ENCODE measurements at regions not wholly inside any gene's neighbourhood (a gene's known extent, or its start where the extent isn't known, plus 50 kb on each side); places are given as distances from the start of the nearest gene placed in this dataset.

DNA sequence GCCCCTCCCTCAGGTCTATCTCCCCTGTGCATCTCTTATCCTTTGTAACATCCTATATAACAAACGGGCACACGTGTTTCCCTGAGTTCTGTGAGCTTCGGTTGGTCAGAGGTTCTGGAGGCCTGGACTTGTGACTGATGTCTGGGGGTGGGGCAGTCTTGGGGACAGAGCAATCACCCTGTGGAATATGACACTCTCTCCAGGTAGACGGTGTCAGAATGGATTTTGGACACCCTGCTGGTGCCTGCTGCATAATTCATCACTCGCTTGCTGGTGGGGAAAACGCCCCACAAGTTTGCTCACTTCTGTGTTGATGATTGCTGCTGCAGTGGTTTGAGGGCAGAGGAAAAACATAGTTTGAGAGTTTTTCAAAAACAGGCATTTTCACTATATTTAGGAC is 223.2 kb downstream of the UQCRFS1 start (continued):
- TF ChIP-seq, protein P1, sequence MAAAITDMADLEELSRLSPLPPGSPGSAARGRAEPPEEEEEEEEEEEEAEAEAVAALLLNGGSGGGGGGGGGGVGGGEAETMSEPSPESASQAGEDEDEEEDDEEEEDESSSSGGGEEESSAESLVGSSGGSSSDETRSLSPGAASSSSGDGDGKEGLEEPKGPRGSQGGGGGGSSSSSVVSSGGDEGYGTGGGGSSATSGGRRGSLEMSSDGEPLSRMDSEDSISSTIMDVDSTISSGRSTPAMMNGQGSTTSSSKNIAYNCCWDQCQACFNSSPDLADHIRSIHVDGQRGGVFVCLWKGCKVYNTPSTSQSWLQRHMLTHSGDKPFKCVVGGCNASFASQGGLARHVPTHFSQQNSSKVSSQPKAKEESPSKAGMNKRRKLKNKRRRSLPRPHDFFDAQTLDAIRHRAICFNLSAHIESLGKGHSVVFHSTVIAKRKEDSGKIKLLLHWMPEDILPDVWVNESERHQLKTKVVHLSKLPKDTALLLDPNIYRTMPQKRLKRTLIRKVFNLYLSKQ (tag by site-specific recombination; IDR thresholded peaks at IDR 0.05; ENCODE audit: borderline replicate concordance): no peak
- no peak for TF ChIP-seq ZNF324 (tag by site-specific recombination; IDR thresholded peaks at IDR 0.05)
- TF ChIP-seq ZNF658 (tag by site-specific recombination; IDR thresholded peaks at IDR 0.05): no peak
- TF ChIP-seq, protein P2, sequence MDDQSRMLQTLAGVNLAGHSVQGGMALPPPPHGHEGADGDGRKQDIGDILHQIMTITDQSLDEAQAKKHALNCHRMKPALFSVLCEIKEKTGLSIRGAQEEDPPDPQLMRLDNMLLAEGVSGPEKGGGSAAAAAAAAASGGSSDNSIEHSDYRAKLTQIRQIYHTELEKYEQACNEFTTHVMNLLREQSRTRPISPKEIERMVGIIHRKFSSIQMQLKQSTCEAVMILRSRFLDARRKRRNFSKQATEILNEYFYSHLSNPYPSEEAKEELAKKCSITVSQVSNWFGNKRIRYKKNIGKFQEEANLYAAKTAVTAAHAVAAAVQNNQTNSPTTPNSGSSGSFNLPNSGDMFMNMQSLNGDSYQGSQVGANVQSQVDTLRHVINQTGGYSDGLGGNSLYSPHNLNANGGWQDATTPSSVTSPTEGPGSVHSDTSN (CRISPR knock-in tag; IDR thresholded peaks at IDR 0.05): no peak
- TF ChIP-seq, protein P3, sequence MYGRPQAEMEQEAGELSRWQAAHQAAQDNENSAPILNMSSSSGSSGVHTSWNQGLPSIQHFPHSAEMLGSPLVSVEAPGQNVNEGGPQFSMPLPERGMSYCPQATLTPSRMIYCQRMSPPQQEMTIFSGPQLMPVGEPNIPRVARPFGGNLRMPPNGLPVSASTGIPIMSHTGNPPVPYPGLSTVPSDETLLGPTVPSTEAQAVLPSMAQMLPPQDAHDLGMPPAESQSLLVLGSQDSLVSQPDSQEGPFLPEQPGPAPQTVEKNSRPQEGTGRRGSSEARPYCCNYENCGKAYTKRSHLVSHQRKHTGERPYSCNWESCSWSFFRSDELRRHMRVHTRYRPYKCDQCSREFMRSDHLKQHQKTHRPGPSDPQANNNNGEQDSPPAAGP (tag by site-specific recombination; IDR thresholded peaks at IDR 0.05): no peak
- TF ChIP-seq RBAK (tag by site-specific recombination; IDR thresholded peaks at IDR 0.05): no peak
- TF ChIP-seq, protein P4, sequence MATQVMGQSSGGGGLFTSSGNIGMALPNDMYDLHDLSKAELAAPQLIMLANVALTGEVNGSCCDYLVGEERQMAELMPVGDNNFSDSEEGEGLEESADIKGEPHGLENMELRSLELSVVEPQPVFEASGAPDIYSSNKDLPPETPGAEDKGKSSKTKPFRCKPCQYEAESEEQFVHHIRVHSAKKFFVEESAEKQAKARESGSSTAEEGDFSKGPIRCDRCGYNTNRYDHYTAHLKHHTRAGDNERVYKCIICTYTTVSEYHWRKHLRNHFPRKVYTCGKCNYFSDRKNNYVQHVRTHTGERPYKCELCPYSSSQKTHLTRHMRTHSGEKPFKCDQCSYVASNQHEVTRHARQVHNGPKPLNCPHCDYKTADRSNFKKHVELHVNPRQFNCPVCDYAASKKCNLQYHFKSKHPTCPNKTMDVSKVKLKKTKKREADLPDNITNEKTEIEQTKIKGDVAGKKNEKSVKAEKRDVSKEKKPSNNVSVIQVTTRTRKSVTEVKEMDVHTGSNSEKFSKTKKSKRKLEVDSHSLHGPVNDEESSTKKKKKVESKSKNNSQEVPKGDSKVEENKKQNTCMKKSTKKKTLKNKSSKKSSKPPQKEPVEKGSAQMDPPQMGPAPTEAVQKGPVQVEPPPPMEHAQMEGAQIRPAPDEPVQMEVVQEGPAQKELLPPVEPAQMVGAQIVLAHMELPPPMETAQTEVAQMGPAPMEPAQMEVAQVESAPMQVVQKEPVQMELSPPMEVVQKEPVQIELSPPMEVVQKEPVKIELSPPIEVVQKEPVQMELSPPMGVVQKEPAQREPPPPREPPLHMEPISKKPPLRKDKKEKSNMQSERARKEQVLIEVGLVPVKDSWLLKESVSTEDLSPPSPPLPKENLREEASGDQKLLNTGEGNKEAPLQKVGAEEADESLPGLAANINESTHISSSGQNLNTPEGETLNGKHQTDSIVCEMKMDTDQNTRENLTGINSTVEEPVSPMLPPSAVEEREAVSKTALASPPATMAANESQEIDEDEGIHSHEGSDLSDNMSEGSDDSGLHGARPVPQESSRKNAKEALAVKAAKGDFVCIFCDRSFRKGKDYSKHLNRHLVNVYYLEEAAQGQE (tag by site-specific recombination; IDR thresholded peaks at IDR 0.05): no peak
- no peak for TF ChIP-seq ZNF514 (tag by site-specific recombination; IDR thresholded peaks at IDR 0.05)

DNA sequence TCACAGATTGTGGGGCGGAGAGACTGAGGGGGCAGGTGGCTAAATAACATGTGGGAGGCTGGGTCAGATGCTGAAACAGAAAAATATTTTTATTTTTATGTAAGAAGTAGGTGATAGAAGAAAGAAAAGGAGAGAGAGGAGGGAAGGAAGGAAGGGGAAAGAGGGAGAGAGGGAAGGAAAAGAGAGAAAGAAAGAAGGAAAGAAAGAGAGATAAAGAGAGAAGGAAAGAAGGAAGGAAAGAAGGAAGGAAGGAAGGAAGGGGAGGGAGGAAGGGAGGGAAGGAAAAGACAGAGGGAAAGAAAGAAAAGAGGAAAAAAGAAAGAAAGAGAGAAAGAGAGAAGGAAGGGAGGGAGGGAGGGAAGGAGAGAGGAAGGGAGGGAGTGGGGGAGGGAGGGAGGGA is 224.9 kb downstream of the UQCRFS1 start:
- Histone ChIP-seq H3K27ac (ENCODE audit: extremely low read depth, low read depth, low read length) (no peak overlapping the region), H3K4me3 (ENCODE audit: low read depth, low read length) (no peak overlapping the region), H3K9me3 (ENCODE audit: control insufficient read depth, insufficient read depth, low read depth, low read length) (peaks cover 7% of the 10 kb centered on the region), H3K4me1 (ENCODE audit: control insufficient read depth, insufficient read depth, low read length) (0 out of 2 replicates have a peak, but pooled peaks cover 7% of the 10 kb centered on the region), H3K36me3 (ENCODE audit: control insufficient read depth in 2 of 2, insufficient read depth in 1 of 2, low read length in 2 of 2) (no peaks in the 10 kb centered on the region)
- CTCF ChIA-PET: no interaction called here
- TF ChIP-seq ZNF670 (tag by site-specific recombination; IDR thresholded peaks at IDR 0.05; ENCODE audit: low read depth) (no peak), ZNF776 (tag by site-specific recombination; IDR thresholded peaks at IDR 0.05; ENCODE audit: borderline replicate concordance) (0 out of 2 replicates have a peak, but pooled peaks have one; percentile 38), ZNF555 (tag by site-specific recombination; conservative IDR thresholded peaks at IDR 0.05) (no peak), ZFHX2 (tag by site-specific recombination; conservative IDR thresholded peaks at IDR 0.05) (0 out of 2 replicates have a peak, but pooled peaks have one; percentile 6), ZNF366 (tag by site-specific recombination; conservative IDR thresholded peaks at IDR 0.05) (peak; percentile 86)
- POLR2A ChIA-PET: no interaction called here

DNA sequence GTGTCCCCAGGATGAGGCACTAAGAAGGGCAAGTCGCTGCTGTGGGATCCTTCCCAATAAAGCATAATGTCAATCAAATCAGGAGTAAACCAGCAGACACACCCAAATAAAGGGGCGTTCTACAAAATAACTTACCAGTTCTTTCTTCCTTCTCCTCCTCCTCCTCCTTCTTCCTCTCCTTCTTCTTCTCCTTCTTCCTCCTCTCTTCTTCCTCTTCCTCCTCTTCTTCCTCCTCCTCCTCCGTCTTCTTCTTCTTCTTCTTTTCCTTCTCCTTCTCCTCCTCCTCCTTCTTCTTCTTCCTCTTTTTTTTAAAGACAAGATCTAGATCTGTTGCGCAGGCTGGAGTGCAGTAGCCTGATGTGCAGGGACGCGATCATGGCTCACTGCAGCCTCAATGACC is 225.8 kb downstream of the UQCRFS1 start:
- CTCF ChIA-PET: no interaction called here
- Histone ChIP-seq H3K36me3 (ENCODE audit: control insufficient read depth in 2 of 2, insufficient read depth in 1 of 2, low read length in 2 of 2) (no peaks in the 10 kb centered on the region), H3K9me3 (ENCODE audit: control insufficient read depth, insufficient read depth, low read depth, low read length) (0 out of 2 replicates have a peak, but pooled peaks cover under 1% of the 10 kb centered on the region), H3K4me1 (ENCODE audit: control insufficient read depth, insufficient read depth, low read length) (0 out of 2 replicates have a peak, but pooled peaks cover 7% of the 10 kb centered on the region), H3K27ac (ENCODE audit: extremely low read depth, low read depth, low read length) (no peak overlapping the region), H3K4me3 (ENCODE audit: low read depth, low read length) (no peak overlapping the region)
- POLR2A ChIA-PET: no interaction called here
- TF ChIP-seq, protein P5, sequence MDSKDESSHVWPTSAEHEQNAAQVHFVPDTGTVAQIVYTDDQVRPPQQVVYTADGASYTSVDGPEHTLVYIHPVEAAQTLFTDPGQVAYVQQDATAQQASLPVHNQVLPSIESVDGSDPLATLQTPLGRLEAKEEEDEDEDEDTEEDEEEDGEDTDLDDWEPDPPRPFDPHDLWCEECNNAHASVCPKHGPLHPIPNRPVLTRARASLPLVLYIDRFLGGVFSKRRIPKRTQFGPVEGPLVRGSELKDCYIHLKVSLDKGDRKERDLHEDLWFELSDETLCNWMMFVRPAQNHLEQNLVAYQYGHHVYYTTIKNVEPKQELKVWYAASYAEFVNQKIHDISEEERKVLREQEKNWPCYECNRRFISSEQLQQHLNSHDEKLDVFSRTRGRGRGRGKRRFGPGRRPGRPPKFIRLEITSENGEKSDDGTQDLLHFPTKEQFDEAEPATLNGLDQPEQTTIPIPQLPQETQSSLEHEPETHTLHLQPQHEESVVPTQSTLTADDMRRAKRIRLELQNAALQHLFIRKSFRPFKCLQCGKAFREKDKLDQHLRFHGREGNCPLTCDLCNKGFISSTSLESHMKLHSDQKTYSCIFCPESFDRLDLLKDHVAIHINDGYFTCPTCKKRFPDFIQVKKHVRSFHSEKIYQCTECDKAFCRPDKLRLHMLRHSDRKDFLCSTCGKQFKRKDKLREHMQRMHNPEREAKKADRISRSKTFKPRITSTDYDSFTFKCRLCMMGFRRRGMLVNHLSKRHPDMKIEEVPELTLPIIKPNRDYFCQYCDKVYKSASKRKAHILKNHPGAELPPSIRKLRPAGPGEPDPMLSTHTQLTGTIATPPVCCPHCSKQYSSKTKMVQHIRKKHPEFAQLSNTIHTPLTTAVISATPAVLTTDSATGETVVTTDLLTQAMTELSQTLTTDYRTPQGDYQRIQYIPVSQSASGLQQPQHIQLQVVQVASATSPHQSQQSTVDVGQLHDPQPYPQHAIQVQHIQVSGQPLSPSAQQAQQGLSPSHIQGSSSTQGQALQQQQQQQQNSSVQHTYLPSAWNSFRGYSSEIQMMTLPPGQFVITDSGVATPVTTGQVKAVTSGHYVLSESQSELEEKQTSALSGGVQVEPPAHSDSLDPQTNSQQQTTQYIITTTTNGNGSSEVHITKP (tag by site-specific recombination; IDR thresholded peaks at IDR 0.05): 0 out of 2 replicates have a peak, but pooled peaks have one; percentile 23
- TF ChIP-seq ZNF473 (tag by site-specific recombination; IDR thresholded peaks at IDR 0.05) (0 out of 2 replicates have a peak, but pooled peaks have one; percentile 72), ZNF366 (tag by site-specific recombination; conservative IDR thresholded peaks at IDR 0.05) (peak; percentile 74), ZNF48 (tag by site-specific recombination; IDR thresholded peaks at IDR 0.05) (no peak)
- TF ChIP-seq, protein P6, sequence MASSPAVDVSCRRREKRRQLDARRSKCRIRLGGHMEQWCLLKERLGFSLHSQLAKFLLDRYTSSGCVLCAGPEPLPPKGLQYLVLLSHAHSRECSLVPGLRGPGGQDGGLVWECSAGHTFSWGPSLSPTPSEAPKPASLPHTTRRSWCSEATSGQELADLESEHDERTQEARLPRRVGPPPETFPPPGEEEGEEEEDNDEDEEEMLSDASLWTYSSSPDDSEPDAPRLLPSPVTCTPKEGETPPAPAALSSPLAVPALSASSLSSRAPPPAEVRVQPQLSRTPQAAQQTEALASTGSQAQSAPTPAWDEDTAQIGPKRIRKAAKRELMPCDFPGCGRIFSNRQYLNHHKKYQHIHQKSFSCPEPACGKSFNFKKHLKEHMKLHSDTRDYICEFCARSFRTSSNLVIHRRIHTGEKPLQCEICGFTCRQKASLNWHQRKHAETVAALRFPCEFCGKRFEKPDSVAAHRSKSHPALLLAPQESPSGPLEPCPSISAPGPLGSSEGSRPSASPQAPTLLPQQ (tag by site-specific recombination; IDR thresholded peaks at IDR 0.05): no peak
- TF ChIP-seq, protein P7, sequence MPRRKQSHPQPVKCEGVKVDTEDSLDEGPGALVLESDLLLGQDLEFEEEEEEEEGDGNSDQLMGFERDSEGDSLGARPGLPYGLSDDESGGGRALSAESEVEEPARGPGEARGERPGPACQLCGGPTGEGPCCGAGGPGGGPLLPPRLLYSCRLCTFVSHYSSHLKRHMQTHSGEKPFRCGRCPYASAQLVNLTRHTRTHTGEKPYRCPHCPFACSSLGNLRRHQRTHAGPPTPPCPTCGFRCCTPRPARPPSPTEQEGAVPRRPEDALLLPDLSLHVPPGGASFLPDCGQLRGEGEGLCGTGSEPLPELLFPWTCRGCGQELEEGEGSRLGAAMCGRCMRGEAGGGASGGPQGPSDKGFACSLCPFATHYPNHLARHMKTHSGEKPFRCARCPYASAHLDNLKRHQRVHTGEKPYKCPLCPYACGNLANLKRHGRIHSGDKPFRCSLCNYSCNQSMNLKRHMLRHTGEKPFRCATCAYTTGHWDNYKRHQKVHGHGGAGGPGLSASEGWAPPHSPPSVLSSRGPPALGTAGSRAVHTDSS (tag by site-specific recombination; IDR thresholded peaks at IDR 0.05): peak; percentile 93
